GM21447 (cell line): ENCODE measurements at regions not wholly inside any gene's neighbourhood (a gene's known extent, or its start where the extent isn't known, plus 50 kb on each side); places are given as distances from the start of the nearest gene placed in this dataset.
A peak's percentile ranks its signal among the peaks of the same experiment; 100 is the strongest.

Experiments used
- ATAC-seq: cut with Tn5 transposase; IDR thresholded peaks from one replicate; pipeline ENCODE4 v1.9.1; 2021; ENCODE audit not compliant: unreplicated experiment

DNA sequence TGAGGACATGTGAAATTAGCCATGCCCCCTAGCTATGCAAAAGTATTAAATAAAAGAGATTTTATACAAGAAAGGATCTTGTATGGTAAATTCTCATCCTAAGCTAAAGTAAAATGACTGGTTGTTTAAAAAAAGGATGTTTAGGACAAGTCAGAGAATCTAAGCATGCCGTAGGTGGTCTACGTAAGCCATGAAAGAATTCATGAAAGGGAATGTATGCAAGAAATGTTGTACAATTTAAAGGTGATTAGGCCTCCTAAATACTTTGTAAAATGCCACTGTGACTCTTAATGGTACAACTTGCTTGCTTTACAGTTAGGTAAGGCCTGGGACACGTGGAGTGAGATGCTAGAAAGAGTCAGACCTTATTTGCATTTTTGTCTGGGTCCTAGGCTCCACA, 209.0 kb downstream of the EFHB start:
- no peak for ATAC-seq

DNA sequence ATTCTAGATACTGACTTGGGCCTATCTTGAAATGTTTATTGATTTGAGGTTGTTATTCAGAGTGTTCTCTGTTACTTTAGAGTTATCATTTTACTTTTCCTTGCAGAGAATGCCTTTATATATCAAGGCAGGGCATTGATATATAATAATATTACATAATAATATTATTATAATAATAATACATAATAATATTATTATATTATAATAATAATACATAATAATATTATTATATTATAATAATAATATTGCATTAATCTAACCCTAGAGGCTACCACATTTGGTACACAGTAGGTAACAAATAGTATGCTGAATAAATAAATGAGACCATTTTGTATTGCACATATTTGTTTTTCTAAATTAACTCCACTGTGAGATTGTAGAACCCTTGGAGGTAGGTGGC, 216.3 kb downstream of the EFHB start:
- no peak for ATAC-seq

DNA sequence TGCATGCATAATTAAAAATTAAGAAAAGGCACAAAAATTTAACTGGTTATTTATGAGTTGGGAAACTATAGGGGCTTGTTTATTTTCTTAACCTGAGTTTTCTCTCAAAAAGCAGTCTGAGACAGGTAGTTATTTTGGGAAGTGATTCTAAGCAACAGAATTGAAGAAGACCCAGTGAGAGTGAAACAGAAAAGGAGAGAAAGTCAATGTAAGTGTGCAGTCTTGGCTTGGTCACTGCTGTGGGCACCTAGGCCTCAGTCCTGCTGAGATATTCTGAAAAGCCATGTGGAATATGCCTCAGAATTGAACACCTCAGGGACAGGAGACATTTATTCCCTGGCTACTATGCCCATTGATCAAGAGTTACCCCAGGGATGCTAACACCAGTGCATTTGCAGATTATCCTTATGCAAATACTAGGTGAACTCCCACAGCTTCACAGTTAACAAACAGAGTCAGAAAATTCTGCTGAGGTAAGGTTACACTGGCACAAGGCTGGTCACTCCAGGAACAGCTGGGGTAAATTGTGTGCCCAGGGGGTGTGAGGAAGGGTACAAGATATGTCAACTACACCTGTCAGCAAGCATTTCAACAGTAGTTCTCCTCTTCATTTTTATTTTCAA, 222.7 kb downstream of the EFHB start:
- no peak for ATAC-seq

DNA sequence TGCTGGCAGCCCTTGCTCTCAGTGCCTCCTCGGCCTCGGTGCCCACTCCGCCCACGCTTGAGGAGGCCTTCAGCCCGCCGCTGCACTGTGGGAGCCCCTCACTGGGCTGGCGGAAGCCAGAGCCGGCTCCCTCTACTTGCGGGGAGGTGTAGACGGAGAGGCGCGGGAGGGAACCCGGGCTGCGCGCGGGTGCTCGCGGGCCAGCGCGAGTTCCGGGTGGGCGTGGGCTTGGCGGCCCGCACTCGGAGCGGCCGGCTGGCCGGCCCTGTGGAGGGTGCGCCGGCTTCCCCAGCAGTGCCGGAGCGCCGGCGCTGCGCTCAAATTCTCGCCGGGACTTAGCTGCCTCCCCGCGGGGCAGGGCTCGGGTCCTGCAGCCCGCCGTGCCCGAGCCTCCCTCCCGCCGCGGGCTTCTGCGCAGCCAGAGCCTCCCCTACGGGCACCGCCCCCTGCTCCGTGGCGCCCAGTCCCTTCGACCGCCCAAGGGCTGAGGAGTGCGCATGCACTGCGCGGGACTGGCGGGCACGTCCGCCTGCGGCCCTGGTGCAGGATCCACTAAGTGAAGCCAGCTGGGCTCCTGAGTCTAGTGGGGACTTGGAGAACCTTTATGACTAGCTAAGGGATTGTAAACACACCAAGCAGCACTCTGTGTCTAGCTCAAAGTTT, 231.5 kb downstream of the EFHB start:
- no peak for ATAC-seq

DNA sequence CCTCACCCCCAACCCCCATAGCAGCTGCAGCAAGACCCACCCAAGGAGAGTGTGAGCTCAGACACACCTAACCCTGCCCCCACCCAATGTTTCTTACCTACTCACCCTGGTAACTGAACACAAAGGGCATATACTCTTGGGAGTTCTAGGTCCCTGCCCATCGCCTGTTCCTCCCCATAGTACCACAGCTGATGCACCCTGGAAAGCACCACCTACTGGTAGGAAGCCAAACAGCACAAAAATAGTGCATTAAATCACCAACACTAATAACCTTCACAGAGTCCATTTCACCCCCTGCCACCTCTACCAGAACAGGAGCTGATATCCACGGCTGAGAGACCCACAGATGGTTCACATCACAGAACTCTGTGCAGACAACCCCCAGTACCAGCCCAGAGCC, 245.2 kb downstream of the EFHB start:
- ATAC-seq = no peak

DNA sequence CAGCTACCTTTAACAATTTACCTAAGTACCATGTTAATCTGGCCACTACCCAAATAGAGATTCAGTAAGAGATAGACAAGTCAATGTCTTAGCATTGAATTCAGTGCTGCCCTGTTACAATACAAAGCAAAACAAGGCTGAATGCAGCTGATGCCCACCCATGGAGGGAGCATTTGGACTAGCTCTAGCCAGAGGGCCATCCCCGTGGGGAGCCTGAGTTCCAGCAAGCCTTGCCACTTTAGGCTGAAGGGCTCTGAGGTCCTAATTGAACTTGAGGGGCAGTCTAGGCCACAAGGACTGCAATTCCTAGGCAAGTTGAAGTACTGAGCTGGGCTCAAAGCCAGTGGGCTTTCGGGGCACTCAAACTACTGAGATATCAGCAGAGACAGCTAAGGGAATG, 265.9 kb downstream of the EFHB start:
- ATAC-seq = no peak

DNA sequence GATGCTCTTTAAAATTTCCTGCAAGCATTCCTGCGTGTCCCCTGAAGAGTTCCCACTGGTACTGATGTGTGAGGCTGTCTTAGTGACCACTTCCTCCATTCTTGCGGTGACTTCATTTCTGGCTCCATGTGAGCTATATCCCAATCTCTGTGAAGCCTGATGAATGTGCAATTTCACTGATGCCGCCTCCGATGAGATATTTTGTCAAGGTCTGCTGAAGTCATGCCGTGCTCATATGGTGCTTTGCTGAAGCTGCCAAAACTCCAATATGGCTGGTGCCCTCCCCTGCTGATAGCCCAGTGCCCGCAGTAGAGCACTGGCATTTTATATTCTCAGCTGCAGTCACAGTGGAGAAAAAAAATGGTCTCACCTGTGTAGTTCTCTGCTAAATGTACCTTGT, 271.5 kb downstream of the EFHB start:
- no peak for ATAC-seq

DNA sequence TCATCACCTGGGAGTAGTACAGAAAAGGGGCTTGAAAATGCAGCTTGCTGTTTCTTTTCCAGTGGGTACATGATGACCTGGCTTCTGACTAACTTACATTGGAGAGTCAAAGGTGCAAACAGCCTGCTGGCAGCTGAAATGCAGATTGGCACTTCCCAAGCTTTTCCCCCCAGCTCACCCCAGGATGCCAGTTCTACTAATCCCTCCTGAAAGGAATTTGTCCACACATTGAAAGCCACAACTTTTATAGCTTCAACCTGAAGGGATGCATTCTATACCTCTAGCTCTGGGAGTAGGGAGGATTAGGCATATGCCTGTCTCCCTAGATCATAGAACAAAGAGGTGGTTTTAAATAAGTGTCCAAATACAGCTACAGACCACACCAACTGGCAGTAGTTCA, 281.7 kb downstream of the EFHB start:
- no peak for ATAC-seq

DNA sequence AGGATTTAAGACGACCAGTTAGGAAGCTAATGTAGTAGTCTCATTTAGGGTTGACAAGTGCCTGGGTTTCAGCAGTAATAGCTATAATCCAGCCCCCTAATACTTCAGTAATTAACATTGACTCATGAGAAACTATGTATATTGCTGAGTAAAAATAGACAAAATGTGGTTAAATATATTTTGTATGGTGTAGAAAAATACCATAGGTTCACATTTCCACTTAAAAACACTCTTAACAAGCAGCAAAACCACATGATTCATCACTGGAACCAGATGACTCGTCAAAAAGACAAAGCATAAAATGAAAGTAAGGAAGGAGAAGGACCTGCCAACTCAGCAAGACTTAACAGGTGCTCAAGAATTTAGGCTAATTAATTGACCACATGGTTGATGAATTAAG, 288.9 kb downstream of the EFHB start:
- ATAC-seq = no peak

DNA sequence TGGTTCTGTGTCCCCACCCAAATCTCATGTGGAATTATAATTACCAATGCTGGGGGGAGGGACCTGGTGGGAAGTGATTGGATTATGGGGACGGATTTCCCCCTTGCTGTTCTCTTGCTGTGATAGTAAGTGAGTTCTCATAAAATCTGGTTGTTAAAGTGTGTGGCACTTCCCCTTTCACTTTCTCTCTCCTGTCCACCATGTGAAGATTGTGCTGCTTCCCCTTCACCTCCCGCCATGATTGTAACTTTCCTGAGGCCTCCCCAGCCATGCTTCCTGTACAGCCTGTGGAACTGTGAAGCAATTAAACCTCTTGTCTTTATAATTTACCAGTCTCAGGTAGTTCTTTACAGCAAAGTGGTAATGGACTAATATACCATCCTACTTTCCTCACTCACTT, 289.6 kb downstream of the EFHB start:
- ATAC-seq = peak; percentile 75

DNA sequence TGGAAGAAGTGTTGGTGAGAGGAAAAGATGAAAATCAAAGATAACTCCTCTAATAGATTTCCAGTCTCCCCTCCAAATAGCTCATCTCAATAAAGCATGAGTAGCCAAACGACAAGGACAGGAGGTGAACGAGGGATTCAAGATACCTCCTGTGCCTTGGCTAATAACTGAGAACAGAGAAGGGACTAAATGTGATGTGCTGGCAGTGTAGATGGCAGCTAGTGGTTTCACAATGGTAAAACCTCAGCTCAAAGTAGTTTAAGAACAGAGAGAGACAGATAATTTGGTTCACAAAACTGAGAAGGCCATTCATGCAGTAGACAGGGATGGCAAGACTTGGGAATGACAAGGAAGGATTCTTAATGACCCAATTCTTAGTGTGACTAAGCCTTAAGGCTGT, 292.6 kb downstream of the EFHB start:
- no peak for ATAC-seq

DNA sequence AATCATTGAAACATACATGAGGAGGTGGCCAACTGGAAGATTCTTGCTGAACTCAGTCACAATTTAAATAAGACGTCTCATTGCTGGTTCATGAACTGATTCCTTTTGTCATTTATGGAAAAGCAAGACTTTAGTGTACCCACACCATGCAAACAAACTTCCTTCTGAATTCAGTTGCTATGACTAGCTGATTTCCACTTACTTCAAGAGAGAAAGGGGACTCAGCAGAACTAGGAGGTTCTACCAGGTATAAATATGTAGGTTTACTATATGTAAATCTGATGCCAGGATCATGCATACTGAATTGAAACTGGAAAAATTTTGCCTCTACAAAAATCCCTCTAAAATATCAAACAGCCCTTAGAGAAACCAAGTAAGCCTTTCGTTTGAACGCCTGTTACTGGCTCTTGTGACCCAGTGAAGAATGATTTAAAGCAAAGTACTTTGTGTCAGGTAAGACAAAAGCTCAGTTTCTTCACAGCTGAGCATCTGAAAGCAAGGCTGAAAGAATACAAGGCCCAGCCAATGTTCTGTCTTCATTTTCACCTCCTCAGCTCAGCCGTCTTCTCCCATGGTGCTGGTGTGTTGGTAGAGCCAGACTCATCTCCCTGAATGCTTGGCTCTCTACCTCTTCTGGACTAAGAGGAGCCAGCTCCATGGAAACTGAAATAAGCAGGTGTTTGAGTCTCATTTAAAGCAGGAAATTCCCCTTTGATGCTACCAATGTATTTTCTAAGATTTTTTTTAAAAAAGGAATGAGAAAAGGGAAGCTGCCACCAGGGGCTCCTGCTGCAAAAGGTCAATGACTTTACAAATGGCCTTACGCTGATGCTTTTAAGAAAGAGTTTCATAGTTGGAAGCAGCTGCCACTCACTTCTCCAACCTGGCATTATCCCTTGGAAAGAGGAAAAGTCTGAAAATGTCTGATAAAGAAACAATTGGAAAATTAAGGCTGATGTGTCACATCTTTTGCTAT, 301.6 kb downstream of the EFHB start:
- no peak for ATAC-seq

DNA sequence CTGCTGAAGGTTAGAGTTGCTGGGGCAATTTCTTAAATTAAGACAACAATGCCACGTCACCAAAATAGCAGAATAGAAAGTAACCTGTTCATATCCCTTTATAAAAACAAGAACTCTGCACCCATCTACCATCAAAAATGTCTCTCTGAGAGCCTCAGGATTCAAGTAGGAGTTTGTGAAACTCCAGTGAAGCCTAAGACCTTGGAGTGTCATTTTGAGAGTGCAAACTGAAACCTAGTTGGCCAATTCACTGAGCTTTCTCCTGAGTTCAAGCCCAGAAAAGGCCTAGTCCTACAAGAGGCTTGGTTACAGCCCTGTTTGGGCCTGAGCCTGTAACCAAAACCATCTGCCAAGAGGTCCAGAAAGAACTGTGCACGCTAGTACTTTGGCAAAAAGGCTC, 335.1 kb downstream of the EFHB start:
- ATAC-seq = peak; percentile 57

DNA sequence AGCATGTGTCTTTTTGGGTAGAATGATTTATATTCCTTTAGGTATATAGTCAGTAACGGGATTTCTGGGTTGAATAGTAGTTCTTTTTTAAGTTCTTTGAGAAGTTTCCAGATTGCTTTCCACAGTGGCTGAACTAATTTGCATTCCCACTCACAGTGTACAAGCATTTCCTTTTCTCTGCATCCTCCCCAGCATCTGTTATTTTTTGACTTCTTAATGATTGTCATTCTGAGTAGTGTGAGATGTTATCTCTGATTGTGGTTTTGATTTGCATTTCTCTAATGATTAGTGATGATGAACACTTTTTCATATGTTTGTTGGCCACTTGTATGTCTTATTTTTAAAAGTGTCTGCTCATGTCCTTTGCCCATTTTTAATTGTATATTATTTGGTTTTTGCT, 337.6 kb downstream of the EFHB start:
- peak; percentile 58 for ATAC-seq

DNA sequence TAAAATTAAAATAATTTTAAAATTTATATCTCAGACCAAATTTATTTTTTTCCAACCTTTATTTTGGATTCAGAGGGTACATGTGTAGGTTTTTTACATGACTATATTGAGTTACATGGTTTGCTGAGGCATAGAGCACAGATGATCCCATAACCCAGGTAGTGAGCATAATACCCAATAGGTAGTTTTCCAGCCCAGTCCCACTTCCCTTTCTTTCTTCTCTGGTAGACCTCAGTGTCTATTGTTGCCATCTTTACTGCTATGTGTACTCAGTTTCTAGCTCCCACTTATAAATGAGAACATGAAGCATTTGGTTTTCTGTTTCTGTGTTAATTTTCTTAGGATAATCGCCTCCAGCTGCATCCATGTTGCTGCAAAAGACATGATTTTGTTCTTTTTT, 338.1 kb downstream of the EFHB start:
- no peak for ATAC-seq
